H1 (cell line): ENCODE measurements at regions not wholly inside any gene's neighbourhood (a gene's known extent, or its start where the extent isn't known, plus 50 kb on each side); places are given as distances from the start of the nearest gene placed in this dataset.

ENCODE experiments used
- MAFK ChIP-seq: IDR thresholded peaks from 2 replicates; pipeline ENCODE4 v1.6.1; 2012; ENCODE audit warnings: low read depth, mild to moderate bottlenecking, improper control_type of control experiment, low read length

DNA sequence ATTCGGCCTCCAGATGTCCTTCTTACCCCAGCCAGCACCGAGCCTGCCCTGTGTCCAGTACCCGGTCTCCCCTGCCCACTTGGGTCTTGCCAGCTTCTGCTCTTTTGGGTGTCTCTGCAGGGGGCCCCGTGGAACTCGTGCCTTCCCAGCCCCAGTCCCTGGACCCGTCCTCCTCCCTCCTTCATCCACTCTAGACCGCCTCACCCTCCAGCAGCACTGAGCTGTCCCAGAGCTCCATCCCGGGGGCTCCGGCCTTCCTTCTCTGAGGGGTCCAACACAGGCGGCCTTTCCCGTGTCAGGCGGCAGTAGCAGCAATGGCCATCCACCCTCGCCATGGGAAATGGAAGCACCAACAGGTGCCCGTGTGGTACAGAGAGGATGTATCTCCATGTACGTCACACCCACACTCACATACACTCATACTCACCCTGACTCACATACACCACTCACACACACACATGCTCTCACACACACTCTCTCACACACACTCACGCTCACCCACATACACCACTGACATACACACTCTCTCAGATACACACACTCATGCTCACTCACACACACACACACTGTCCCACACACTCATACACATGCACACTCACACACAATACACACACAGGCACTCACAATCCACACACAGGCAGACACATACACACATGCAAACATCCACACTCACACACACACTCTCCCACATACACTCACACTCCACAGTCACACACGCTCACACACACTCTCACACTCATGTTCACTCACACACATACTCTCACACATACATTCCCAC, 827.5 kb upstream of the SALL3 start (continued):
- TF ChIP-seq MAFK, result no peak
